Inflammatory macrophage (primary cell): ENCODE measurements at regions not wholly inside any gene's neighbourhood (a gene's known extent, or its start where the extent isn't known, plus 50 kb on each side); places are given as distances from the start of the nearest gene placed in this dataset.

Experiments
- DNase-seq, 2 donors: peaks; one replicate each; pipeline ENCODE4 v3.0.0-alpha.2; 2020 to 2022

- no peak for DNase-seq
These were observed 193.3 kb upstream of the PGRMC2 start for GRCh38 chr4:128480945-128481344.

GRCh38 chr4:128477540-128477939 is 189.9 kb upstream of the PGRMC2 start:
- DNase-seq, result no peak

DNA sequence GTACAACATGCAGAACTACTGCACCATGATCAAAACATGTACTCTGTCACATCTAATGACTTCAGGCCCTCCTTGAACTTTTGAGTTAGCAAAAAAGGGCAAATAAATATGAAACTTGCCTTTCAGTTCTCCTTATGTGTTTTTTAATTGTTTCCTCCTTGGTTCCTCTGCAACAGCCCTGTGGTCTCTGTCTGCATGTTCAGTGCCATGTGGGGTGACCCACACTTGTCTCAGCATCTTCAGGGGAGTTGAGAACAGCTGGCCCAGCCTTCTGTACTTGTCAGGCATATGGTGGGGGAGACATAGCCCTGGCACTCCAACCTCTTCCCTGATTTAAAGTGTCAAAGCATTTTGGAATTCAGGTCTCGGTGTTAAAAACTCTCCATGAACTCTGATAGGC is 188.0 kb upstream of the PGRMC2 start:
- no peak for DNase-seq

- DNase-seq, result no peak
These were observed 184.0 kb upstream of the PGRMC2 start for GRCh38 chr4:128471576-128471975.

DNA sequence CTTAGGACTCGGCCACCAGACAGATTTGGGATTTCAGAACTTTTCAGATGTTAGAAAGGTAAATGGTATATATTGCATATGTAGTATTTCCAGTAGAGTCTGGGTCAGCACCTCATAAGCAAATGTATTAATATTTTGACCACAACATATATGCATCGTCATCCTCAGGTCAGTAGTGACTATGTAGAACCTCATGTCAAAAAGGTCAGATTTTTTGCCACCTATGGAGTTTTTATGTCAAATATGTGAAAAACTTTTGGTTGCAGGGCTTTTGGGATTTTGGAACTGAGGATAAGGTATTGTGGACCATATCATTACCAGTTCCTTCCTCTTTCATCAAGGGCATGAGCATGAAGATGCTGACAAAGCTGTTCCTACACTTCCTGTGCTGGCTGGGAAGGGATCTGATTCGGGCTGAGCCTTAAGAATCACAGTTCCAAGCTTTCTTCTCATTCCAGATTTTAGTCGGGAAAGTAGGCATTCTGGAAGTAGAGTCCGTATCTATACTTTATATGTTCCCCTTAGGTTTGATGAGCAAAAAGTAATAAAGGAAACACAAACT is 183.0 kb upstream of the PGRMC2 start:
- peak in 1 of 2 donors; percentile 23 for DNase-seq

- DNase-seq, result peak; percentile 65 to 68
These were observed 180.7 kb upstream of the PGRMC2 start for GRCh38 chr4:128468123-128468989.

DNA sequence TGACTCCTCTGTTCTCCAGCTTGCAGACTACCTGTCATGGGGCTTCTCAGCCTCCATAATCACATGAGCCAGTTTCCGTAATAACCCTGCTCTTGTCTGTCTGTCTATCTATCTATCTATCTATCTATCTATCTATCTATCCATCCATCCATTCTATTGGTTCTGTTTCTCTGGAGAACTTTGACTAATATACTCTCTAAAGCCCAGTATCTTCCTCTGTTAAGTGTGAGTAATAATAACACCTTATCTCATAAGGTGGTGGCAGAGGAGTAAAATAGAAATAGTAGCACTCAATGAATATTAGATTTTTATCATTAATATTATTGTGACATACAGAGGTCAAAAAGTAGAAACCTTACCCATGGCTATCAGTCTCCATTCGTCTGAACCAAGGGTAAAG is 177.9 kb upstream of the PGRMC2 start:
- no peak for DNase-seq

GRCh38 chr4:128463006-128463405 is 175.4 kb upstream of the PGRMC2 start:
- DNase-seq, result no peak

DNA sequence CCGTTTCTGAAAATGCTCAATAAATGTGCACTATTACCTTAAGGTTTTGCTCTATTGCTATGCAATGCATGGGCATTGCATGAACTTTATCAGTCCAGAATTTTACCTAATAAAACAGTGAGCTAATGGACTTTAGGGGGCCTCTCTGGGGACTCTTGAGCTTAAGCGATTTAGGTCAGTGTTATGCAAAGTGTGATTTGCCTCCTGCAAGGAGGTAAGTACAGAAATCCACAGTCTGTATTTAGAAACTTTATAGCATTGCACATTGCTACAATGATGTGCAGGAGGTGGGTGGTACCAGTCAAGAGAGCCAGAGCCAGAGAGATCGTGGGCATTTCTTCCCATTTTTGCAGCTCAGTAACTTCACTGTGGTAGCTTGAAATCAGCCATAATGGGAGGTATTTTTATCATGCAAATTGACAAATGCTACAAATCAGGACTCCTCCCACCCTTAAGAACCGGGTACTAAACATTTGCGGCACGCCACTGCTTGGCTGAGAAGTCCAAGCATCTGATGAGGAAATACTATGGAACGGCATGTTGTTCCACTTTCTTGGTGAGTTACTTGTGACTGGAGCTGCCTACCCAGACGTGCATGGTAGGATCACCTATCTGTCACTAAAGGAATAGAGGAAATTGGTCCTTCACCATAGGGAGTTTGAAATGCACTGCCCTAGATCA is 174.6 kb upstream of the PGRMC2 start:
- DNase-seq, result peak; percentile 4 to 36

GRCh38 chr4:128461291-128462102 is 173.9 kb upstream of the PGRMC2 start:
- no peak for DNase-seq

DNA sequence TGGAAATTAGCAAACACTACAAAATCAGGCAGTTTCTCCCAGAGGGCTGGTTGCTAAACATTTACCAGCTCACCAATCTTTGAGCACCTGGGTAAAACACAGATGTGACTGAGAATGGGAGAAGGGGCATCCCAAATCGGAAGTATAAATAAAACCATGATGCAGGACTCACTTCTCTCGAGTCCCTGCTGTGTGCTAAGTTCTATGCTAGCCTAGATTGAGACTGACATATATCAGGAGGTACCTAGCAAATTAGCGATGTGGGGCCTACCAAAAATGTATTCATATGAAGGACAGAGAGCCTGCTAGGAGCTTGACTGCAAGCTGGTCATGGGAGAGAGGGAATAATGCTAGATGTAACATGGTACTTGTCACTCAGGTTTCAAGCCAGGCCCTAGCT is 171.9 kb upstream of the PGRMC2 start:
- no peak for DNase-seq

DNA sequence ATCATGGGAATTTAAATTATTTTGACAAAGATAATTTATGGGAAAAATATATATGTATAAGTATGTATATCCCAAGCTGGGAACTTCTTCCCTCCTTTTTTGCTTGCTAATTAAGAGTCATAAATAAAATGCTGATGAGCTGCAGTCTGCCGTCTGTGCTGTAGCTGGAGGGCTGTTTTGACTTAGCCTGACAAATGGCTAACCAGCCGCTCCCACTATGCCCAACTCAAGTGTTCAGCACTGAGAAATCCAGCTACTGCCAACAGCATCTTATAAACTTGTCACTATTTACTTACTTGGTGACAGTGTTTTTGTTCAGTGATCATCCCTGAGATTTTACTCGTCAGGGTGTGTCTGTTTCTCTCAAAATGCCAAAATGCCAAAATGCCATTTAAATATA is 171.2 kb upstream of the PGRMC2 start:
- DNase-seq, result no peak

GRCh38 chr4:128457726-128458125 is 170.1 kb upstream of the PGRMC2 start:
- no peak for DNase-seq

- no peak for DNase-seq
These were observed 168.6 kb upstream of the PGRMC2 start for GRCh38 chr4:128456171-128456570.

DNA sequence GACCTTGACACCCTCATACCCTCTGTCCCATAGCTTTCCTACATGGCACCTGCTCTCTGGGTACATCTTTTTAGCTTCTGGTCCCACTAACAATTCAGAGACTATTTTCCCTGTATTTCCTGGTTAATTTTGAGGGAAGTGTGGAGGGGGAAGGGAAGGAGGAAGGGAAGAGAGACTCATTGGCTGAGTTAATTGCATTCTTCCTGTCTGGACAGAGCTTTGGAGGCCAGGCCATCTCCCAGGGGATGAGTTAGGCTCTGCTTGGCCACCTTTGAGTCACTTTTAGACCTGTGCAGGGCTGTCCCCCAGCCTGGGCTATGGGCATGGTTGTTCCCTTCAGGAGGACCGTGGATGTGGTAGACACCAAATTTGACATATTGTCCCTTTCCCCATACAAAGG is 167.9 kb upstream of the PGRMC2 start:
- DNase-seq, result no peak

- DNase-seq, result no peak
These were observed 167.3 kb upstream of the PGRMC2 start for GRCh38 chr4:128454881-128455280.

- peak; percentile 57 to 72 for DNase-seq
These were observed 166.8 kb upstream of the PGRMC2 start for GRCh38 chr4:128454281-128454871.

DNA sequence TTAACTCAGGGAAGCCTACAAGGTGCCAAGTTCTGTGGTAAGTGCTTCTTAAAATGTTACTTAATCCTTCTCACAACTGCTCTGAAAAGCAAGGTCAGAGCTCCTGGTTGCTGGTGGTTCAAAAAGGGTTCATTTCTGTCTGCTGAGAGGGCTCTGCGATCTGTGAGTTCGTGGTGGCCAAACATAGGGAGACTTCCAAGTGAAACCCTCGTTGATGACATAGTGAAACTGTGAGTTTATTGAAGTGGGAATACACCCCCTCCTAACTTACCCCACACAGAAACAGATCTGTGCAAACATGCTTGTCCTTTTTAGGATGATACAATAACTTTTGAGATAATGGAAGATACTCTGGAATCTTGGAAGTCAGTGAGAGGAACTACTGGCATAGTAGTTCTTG is 164.8 kb upstream of the PGRMC2 start:
- no peak for DNase-seq

GRCh38 chr4:128451270-128451905 is 163.8 kb upstream of the PGRMC2 start:
- DNase-seq, result no peak

GRCh38 chr4:128450326-128451120 is 162.9 kb upstream of the PGRMC2 start:
- no peak for DNase-seq

DNA sequence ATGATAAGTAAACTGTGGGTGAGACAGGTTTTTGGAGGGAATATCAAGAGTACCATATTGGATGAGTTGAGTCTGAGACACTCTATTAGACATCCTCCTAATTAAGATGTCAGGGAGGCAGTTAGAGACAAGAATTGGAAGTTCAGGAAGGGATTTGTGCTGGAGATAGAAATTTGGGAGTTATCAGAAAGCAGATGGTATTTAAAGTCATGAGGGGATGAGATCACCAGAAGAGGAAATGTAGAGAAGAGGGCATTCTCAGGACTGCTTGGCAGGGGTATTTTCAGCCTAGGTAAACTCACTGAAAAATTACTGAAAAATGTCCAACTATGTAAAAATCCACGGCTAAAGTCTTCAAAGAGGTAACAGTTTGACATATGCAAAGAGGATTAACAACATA is 161.6 kb upstream of the PGRMC2 start:
- no peak for DNase-seq
